Renal cortex interstitium (tissue), 11 donors: ENCODE measurements at regions not wholly inside any gene's neighbourhood (a gene's known extent, or its start where the extent isn't known, plus 50 kb on each side); places are given as distances from the start of the nearest gene placed in this dataset.

Experiments used
- DNase-seq, 11 donors: peaks; one replicate each; pipeline ENCODE4 v3.0.0-alpha.2; 2013; ENCODE audit warnings: low read depth in 9 of 11, low spot score in 4 of 11; ENCODE audit errors: extremely low read depth in 1 of 11

- no peak for DNase-seq
Observed at GRCh38 chr20:4071178-4071693, 55.9 kb upstream of the RNF24 start.

- DNase-seq: no peak
Observed at GRCh38 chr20:4070323-4071177, 55.2 kb upstream of the RNF24 start.

GRCh38 chr20:4069751-4070150, 54.4 kb upstream of the RNF24 start:
- DNase-seq: no peak

GRCh38 chr20:4068708-4069107, 53.4 kb upstream of the RNF24 start:
- DNase-seq: no peak

- no peak for DNase-seq
Observed at GRCh38 chr20:4067600-4068261, 52.4 kb upstream of the RNF24 start.

GRCh38 chr20:4066551-4066950, 51.2 kb upstream of the RNF24 start:
- DNase-seq: no peak

- DNase-seq: no peak
Observed at GRCh38 chr20:4065391-4065844, 50.1 kb upstream of the RNF24 start.
